ENCODE measurements at regions not wholly inside any gene's neighbourhood (a gene's known extent, or its start where the extent isn't known, plus 50 kb on each side); places are given as distances from the start of the nearest gene placed in this dataset.

GRCh38 chr12:112713471-112713870 is 78.1 kb upstream of the RPH3A start:
- TF ChIP-seq EZH2phosphoT487 (IDR thresholded peaks at IDR 0.05), result no peak
- no peak for TF ChIP-seq EZH2 (IDR thresholded peaks at IDR 0.05)
- TF ChIP-seq, protein P1, sequence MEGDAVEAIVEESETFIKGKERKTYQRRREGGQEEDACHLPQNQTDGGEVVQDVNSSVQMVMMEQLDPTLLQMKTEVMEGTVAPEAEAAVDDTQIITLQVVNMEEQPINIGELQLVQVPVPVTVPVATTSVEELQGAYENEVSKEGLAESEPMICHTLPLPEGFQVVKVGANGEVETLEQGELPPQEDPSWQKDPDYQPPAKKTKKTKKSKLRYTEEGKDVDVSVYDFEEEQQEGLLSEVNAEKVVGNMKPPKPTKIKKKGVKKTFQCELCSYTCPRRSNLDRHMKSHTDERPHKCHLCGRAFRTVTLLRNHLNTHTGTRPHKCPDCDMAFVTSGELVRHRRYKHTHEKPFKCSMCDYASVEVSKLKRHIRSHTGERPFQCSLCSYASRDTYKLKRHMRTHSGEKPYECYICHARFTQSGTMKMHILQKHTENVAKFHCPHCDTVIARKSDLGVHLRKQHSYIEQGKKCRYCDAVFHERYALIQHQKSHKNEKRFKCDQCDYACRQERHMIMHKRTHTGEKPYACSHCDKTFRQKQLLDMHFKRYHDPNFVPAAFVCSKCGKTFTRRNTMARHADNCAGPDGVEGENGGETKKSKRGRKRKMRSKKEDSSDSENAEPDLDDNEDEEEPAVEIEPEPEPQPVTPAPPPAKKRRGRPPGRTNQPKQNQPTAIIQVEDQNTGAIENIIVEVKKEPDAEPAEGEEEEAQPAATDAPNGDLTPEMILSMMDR (IDR thresholded peaks at IDR 0.05), result no peak

Measured in neural progenitor cell (in vitro differentiated cells).